ENCODE measurements at regions not wholly inside any gene's neighbourhood (a gene's known extent, or its start where the extent isn't known, plus 50 kb on each side); places are given as distances from the start of the nearest gene placed in this dataset.

- DNase-seq (ENCODE audit: low read depth), result no peak
- no peak for TF ChIP-seq CTCF (IDR thresholded peaks at IDR 0.05; ENCODE audit: insufficient read depth, low read depth, low read length)
- no peak overlapping the region for H3K4me3 ChIP-seq (ENCODE audit: low read depth, low read length)
These were observed 135.7 kb downstream of the C11orf91 start for GRCh38 chr11:33564856-33565453.

GRCh38 chr11:33560729-33561128, 139.9 kb downstream of the C11orf91 start:
- DNase-seq (ENCODE audit: low read depth), result no peak
- TF ChIP-seq CTCF (IDR thresholded peaks at IDR 0.05; ENCODE audit: insufficient read depth, low read depth, low read length), result no peak
- H3K4me3 ChIP-seq (ENCODE audit: low read depth, low read length), result no peak overlapping the region

GRCh38 chr11:33559567-33559966, 141.1 kb downstream of the C11orf91 start:
- no peak overlapping the region for H3K4me3 ChIP-seq (ENCODE audit: low read depth, low read length)
- no peak for DNase-seq (ENCODE audit: low read depth)
- no peak for TF ChIP-seq CTCF (IDR thresholded peaks at IDR 0.05; ENCODE audit: insufficient read depth, low read depth, low read length)

- DNase-seq (ENCODE audit: low read depth), result no peak
- TF ChIP-seq CTCF (IDR thresholded peaks at IDR 0.05; ENCODE audit: insufficient read depth, low read depth, low read length), result no peak
- H3K4me3 ChIP-seq (ENCODE audit: low read depth, low read length), result no peak overlapping the region
These were observed 142.5 kb downstream of the C11orf91 start for GRCh38 chr11:33558097-33558496.

- DNase-seq (ENCODE audit: low read depth), result no peak
- no peak for TF ChIP-seq CTCF (IDR thresholded peaks at IDR 0.05; ENCODE audit: insufficient read depth, low read depth, low read length)
- no peak overlapping the region for H3K4me3 ChIP-seq (ENCODE audit: low read depth, low read length)
These were observed 143.4 kb downstream of the C11orf91 start for GRCh38 chr11:33557201-33557600.

- DNase-seq (ENCODE audit: low read depth), result no peak
- no peak for TF ChIP-seq CTCF (IDR thresholded peaks at IDR 0.05; ENCODE audit: insufficient read depth, low read depth, low read length)
- no peak overlapping the region for H3K4me3 ChIP-seq (ENCODE audit: low read depth, low read length)
These were observed 146.4 kb downstream of the C11orf91 start for GRCh38 chr11:33554219-33554618.

- DNase-seq (ENCODE audit: low read depth), result no peak
- no peak for TF ChIP-seq CTCF (IDR thresholded peaks at IDR 0.05; ENCODE audit: insufficient read depth, low read depth, low read length)
These were observed 147.1 kb downstream of the C11orf91 start for GRCh38 chr11:33553486-33553885.

More at GRCh38 chr11:33553486-33553885, 147.1 kb downstream of the C11orf91 start:
- H3K4me3 ChIP-seq (ENCODE audit: low read depth, low read length), result no peak overlapping the region
